GM12892 (cell line): ENCODE measurements at regions not wholly inside any gene's neighbourhood (a gene's known extent, or its start where the extent isn't known, plus 50 kb on each side); places are given as distances from the start of the nearest gene placed in this dataset.

Experiments
- POLR2A ChIP-seq: IDR thresholded peaks from 2 replicates; pipeline ENCODE4 v1.6.1; 2011; ENCODE audit warnings: low read depth, low read length, control low read depth
- POLR2AphosphoS5 ChIP-seq: IDR thresholded peaks from 2 replicates; pipeline ENCODE4 v1.6.1; 2011; ENCODE audit warnings: low read depth, low read length, control low read depth
- TAF1 ChIP-seq: IDR thresholded peaks from 2 replicates; pipeline ENCODE4 v1.6.1; 2011; ENCODE audit warnings: low read depth, mild to moderate bottlenecking, control low read depth, low read length, borderline replicate concordance

DNA sequence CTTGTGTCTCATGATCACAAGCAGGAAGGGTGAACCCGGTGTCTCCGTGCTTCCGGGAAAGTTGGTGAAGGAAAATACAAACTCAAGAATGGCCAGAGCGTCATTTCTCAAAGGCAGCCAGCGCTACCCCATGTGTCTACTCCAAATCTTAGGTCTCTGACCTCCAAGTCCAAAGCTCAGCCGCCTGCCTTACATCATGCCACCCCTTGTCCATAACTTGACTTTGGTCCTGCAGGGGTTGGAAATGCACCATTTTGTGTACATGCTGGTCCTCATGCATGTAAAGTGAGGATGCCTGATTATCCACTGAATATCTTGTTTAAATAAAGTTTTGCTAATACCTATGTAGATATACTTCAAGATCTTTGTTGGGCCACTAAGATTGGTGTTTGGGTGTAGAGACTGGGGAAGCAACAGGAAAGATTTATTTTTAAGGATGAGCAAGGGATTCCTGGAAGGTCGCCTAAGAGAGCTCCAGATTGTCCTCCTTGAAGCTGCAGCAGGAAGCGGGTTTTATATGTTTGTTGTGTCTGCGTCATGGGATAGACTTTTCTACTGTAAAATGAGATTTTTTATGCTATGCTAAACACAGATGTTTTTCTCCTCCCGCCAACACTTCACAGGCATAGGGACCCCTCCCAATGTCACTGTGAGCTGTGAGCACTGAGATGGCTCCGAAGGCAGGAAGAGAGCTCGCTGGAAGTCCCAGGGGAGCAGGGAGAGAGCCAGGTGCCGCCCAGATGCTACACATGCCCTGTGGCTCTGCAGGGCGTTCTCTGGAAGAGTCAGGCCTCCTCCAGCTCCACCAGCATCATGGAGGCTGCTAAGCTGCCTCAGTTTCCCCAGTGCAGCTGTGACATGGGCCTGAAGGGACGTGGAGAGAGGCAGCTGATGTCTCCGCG is 176.2 kb upstream of the HDAC4 start:
- no peak for TF ChIP-seq POLR2A
- no peak for TF ChIP-seq POLR2AphosphoS5
- TF ChIP-seq TAF1 = no peak
